ENCODE measurements at regions not wholly inside any gene's neighbourhood (a gene's known extent, or its start where the extent isn't known, plus 50 kb on each side); places are given as distances from the start of the nearest gene placed in this dataset.
"Not testable (repeated sequence)": the region's sequence is repeated elsewhere in the genome, so short reads cannot be mapped to it uniquely, and the experiment has no call there.

- Mint-ChIP-seq H3K27ac (no peak overlapping the region), H3K9me3 (peaks cover 3% of the 10 kb centered on the region), H3K36me3 (ENCODE audit: low read depth) (no peaks in the 10 kb centered on the region), H3K4me1 (peaks cover 37% of the 10 kb centered on the region), H3K27me3 (ENCODE audit: low read depth, poor library complexity) (peaks cover 10% of the 10 kb centered on the region), H3K4me3 (no peak overlapping the region)
- peak; percentile 50 for DNase-seq
- TF ChIP-seq, protein P1, sequence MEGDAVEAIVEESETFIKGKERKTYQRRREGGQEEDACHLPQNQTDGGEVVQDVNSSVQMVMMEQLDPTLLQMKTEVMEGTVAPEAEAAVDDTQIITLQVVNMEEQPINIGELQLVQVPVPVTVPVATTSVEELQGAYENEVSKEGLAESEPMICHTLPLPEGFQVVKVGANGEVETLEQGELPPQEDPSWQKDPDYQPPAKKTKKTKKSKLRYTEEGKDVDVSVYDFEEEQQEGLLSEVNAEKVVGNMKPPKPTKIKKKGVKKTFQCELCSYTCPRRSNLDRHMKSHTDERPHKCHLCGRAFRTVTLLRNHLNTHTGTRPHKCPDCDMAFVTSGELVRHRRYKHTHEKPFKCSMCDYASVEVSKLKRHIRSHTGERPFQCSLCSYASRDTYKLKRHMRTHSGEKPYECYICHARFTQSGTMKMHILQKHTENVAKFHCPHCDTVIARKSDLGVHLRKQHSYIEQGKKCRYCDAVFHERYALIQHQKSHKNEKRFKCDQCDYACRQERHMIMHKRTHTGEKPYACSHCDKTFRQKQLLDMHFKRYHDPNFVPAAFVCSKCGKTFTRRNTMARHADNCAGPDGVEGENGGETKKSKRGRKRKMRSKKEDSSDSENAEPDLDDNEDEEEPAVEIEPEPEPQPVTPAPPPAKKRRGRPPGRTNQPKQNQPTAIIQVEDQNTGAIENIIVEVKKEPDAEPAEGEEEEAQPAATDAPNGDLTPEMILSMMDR (IDR thresholded peaks at IDR 0.05), result no peak
These were observed 181.5 kb upstream of the E2F8 start for GRCh38 chr11:19422276-19422675.

GRCh38 chr11:19420868-19421533, 180.3 kb upstream of the E2F8 start:
- Mint-ChIP-seq H3K4me1 (peaks cover 24% of the 10 kb centered on the region), H3K4me3 (no peak overlapping the region), H3K27me3 (ENCODE audit: low read depth, poor library complexity) (peaks cover 10% of the 10 kb centered on the region), H3K36me3 (ENCODE audit: low read depth) (no peaks in the 10 kb centered on the region), H3K9me3 (peaks cover 16% of the 10 kb centered on the region), H3K27ac (no peak overlapping the region)
- DNase-seq, result no peak
- TF ChIP-seq, protein P1 (IDR thresholded peaks at IDR 0.05), result no peak

DNA sequence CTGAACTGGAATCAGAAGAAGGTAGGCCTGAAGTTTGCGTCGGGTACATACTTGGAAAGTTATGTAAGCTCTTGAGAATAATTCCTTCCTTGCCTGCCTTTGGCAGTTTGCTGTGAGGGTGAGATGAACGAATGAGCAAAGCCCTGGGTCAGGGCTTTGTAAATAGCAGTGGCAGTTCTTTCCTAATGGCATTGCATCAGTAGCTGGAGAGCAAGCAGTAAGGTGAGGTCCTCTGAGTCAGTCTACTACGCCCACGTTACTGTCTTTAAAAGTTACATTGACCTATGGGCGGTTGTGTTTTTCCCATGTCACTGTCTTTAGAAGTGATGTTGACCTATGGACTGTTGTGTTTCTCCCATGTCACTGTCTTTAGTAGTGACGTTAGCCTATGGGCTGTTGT, 179.1 kb upstream of the E2F8 start:
- Mint-ChIP-seq H3K27me3 (ENCODE audit: low read depth, poor library complexity) (peaks cover 10% of the 10 kb centered on the region), H3K4me1 (peaks cover 20% of the 10 kb centered on the region), H3K9me3 (peaks cover 24% of the 10 kb centered on the region), H3K36me3 (ENCODE audit: low read depth) (no peaks in the 10 kb centered on the region), H3K4me3 (no peak overlapping the region), H3K27ac (no peak overlapping the region)
- no peak for DNase-seq
- TF ChIP-seq, protein P1 (IDR thresholded peaks at IDR 0.05), result no peak

DNA sequence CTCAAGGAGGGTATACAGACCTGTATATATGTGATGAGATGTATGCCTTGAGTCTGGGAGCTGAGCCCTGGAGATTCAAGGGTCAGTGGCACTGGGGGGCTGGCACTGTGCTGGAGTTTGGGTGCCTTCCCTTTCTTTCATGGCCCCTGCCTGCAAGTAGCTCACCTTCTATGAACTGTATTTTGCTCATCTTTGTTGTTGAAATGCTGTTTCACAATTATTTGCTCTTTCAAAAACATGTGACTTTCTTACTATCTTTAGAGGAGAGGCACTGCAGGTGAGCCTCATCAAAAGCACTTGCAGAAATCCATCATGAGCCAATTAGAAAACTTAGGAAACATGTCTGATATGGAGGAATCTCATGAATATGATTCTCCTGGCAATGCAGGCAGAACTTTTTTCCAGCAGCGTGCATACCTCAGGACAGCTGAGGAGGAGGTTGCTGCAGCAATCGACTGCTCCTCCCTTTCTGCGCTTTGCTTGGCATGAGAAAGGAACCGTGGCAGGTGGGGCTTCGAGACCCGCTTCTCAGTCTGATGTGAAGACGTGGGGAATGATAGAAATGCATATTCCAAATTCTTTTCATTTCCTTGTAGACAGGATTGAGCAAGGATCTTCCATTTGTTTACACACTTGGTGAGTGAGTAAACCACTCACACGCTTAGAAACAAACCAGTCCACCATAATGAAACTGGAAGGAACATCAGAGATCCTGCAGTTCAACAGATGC, 178.4 kb upstream of the E2F8 start:
- Mint-ChIP-seq H3K4me1 (peaks cover 20% of the 10 kb centered on the region), H3K4me3 (no peak overlapping the region), H3K27me3 (ENCODE audit: low read depth, poor library complexity) (peaks cover 10% of the 10 kb centered on the region), H3K9me3 (peaks cover 30% of the 10 kb centered on the region), H3K27ac (no peak overlapping the region), H3K36me3 (ENCODE audit: low read depth) (no peaks in the 10 kb centered on the region)
- TF ChIP-seq, protein P1 (IDR thresholded peaks at IDR 0.05), result no peak
- no peak for DNase-seq

GRCh38 chr11:19418221-19418620, 177.5 kb upstream of the E2F8 start:
- peaks cover 10% of the 10 kb centered on the region for H3K27me3 Mint-ChIP-seq (ENCODE audit: low read depth, poor library complexity)
- H3K4me3 Mint-ChIP-seq, result no peak overlapping the region
- no peak overlapping the region for H3K27ac Mint-ChIP-seq
- DNase-seq, result no peak
- no peaks in the 10 kb centered on the region for H3K36me3 Mint-ChIP-seq (ENCODE audit: low read depth)
- peaks cover 20% of the 10 kb centered on the region for H3K4me1 Mint-ChIP-seq
- TF ChIP-seq, protein P1 (IDR thresholded peaks at IDR 0.05), result no peak
- peaks cover 38% of the 10 kb centered on the region for H3K9me3 Mint-ChIP-seq

- peaks cover 16% of the 10 kb centered on the region for H3K4me1 Mint-ChIP-seq
- DNase-seq, result peak; percentile 32
- peaks cover 36% of the 10 kb centered on the region for H3K9me3 Mint-ChIP-seq
- H3K36me3 Mint-ChIP-seq (ENCODE audit: low read depth); H3K27ac Mint-ChIP-seq; H3K27me3 Mint-ChIP-seq (ENCODE audit: low read depth, poor library complexity); H3K4me3 Mint-ChIP-seq: not testable (repeated sequence)
These were observed 171.3 kb upstream of the E2F8 start for GRCh38 chr11:19412070-19412469.

Measured in nephron progenitor cell (in vitro differentiated cells).